ENCODE measurements at regions not wholly inside any gene's neighbourhood (a gene's known extent, or its start where the extent isn't known, plus 50 kb on each side); places are given as distances from the start of the nearest gene placed in this dataset.

GRCh38 chr6:25196464-25196863 is 82.7 kb upstream of the CARMIL1 start (continued):
- TF ChIP-seq EGR1 (IDR thresholded peaks at IDR 0.05; ENCODE audit: borderline replicate concordance, low read depth, low read length) (no peak), CHD1 (IDR thresholded peaks at IDR 0.05; ENCODE audit: low read depth, low read length) (no peak), CHD2 (IDR thresholded peaks at IDR 0.05; ENCODE audit: low read length) (no peak), TEAD4 (IDR thresholded peaks at IDR 0.05; ENCODE audit: low read depth, low read length) (no peak), SIX5 (IDR thresholded peaks at IDR 0.05; ENCODE audit: low read depth, low read length) (no peak), RBBP5 (IDR thresholded peaks at IDR 0.05; ENCODE audit: borderline replicate concordance, low read depth, low read length) (no peak)

All from H1 (cell line).